GM23338 (cell line): ENCODE measurements at regions not wholly inside any gene's neighbourhood (a gene's known extent, or its start where the extent isn't known, plus 50 kb on each side); places are given as distances from the start of the nearest gene placed in this dataset.

Experiments used
- ATAC-seq: fragments of 200-7000 bp; cut with Tn5 transposase; 3 replicates; pipeline ENCODE4 v1.9.1; 2020
- DNase-seq: peaks from one replicate; pipeline ENCODE4 v3.0.0-alpha.2; 2015; ENCODE audit warnings: low spot score
- H2AFZ ChIP-seq: fragments of 200-600 bp; sonication (generic); 2 replicates; pipeline ENCODE4 v1.8.0; 2016; ENCODE audit warnings: antibody characterized with exemption, mild to moderate bottlenecking, moderate library complexity
- H3F3A ChIP-seq: fragments of 200-600 bp; sonication (generic); replicated peaks from 2 replicates; pipeline ENCODE4 v1.8.0; 2017; ENCODE audit warnings: antibody characterized with exemption, mixed run types, low read depth
- H3K27ac ChIP-seq: fragments of 200-600 bp; sonication (generic); 2 replicates; pipeline ENCODE4 v1.6.1; 2016; ENCODE audit warnings: low read depth
- H3K27me3 ChIP-seq: fragments of 200-600 bp; sonication (generic); 2 replicates; pipeline ENCODE4 v1.8.0; 2016; ENCODE audit warnings: mild to moderate bottlenecking, mixed run types, moderate library complexity; ENCODE audit not compliant: insufficient read depth
- H3K36me3 ChIP-seq: fragments of 200-600 bp; sonication (generic); 2 replicates; pipeline ENCODE4 v1.8.0; 2016; ENCODE audit warnings: mild to moderate bottlenecking; ENCODE audit not compliant: insufficient read depth
- H3K4me1 ChIP-seq: fragments of 200-600 bp; sonication (generic); 2 replicates; pipeline ENCODE4 v1.8.0; 2016; ENCODE audit warnings: mild to moderate bottlenecking, moderate library complexity; ENCODE audit not compliant: insufficient read depth
- H3K4me2 ChIP-seq: fragments of 200-600 bp; sonication (generic); 2 replicates; pipeline ENCODE4 v1.7.1; 2017; ENCODE audit warnings: mixed run types
- H3K4me3 ChIP-seq: fragments of 200-600 bp; sonication (generic); 2 replicates; pipeline ENCODE4 v1.6.1; 2016; ENCODE audit warnings: mixed run types
- H3K79me2 ChIP-seq: fragments of 200-600 bp; sonication (generic); replicated peaks from 2 replicates; pipeline ENCODE4 v1.8.0; 2017; ENCODE audit warnings: mild to moderate bottlenecking; ENCODE audit not compliant: insufficient read depth
- H3K9me2 ChIP-seq: fragments of 200-600 bp; sonication (generic); 2 replicates; pipeline ENCODE4 v1.8.0; 2017; ENCODE audit not compliant: insufficient read depth
- H4K20me1 ChIP-seq: fragments of 200-600 bp; sonication (generic); replicated peaks from 2 replicates; pipeline ENCODE4 v1.8.0; 2017; ENCODE audit warnings: mild to moderate bottlenecking; ENCODE audit not compliant: insufficient read depth
- H3K27ac Mint-ChIP-seq: 2 replicates; pipeline ENCODE4 v1.8.0; 2020; ENCODE audit warnings: inconsistent platforms, mild to moderate bottlenecking, moderate library complexity, mixed read lengths
- H3K27me3 Mint-ChIP-seq: 3 replicates; pipeline ENCODE4 v1.8.0; 2022; ENCODE audit warnings: low read depth, mild to moderate bottlenecking, moderate library complexity, mixed read lengths, inconsistent platforms; ENCODE audit not compliant: insufficient read depth, poor library complexity
- H3K36me3 Mint-ChIP-seq: 3 replicates; pipeline ENCODE4 v1.8.0; 2021; ENCODE audit warnings: low read depth, mild to moderate bottlenecking, inconsistent platforms, moderate library complexity, mixed read lengths
- H3K4me1 Mint-ChIP-seq: 3 replicates; pipeline ENCODE4 v1.8.0; 2020; ENCODE audit warnings: mild to moderate bottlenecking, inconsistent platforms, mixed read lengths
- H3K4me3 Mint-ChIP-seq: 3 replicates; pipeline ENCODE4 v1.8.0; 2021; ENCODE audit warnings: moderate library complexity, mild to moderate bottlenecking, inconsistent platforms, mixed read lengths
- H3K9me3 Mint-ChIP-seq: 3 replicates; pipeline ENCODE4 v1.8.0; 2020; ENCODE audit warnings: moderate library complexity, mild to moderate bottlenecking, inconsistent platforms, mixed read lengths
- CREB1 ChIP-seq: fragments of 250-450 bp; sonication (Bioruptor Pico); IDR thresholded peaks from 2 replicates; pipeline ENCODE4 v1.5.0; 2020; ENCODE audit warnings: low read depth, mild to moderate bottlenecking, moderate library complexity
- ETS1 ChIP-seq: IDR thresholded peaks from 2 replicates; pipeline ENCODE4 v1.6.1; 2016; ENCODE audit warnings: antibody characterized with exemption
- EZH2 ChIP-seq: fragments of 200-600 bp; sonication (generic); IDR thresholded peaks from one replicate; pipeline ENCODE4 v1.8.0; 2017; ENCODE audit warnings: antibody characterized with exemption, mild to moderate bottlenecking, low read depth; ENCODE audit not compliant: unreplicated experiment
- EZH2phosphoT487 ChIP-seq: fragments of 200-600 bp; sonication (generic); IDR thresholded peaks from one replicate; pipeline ENCODE4 v1.8.1; 2018; ENCODE audit warnings: antibody characterized with exemption; ENCODE audit not compliant: unreplicated experiment
- NANOG ChIP-seq: IDR thresholded peaks from 2 replicates; pipeline ENCODE4 v1.6.1; 2016; ENCODE audit warnings: antibody characterized with exemption, borderline replicate concordance
- STAT1 ChIP-seq: IDR thresholded peaks from one replicate; pipeline ENCODE4 v1.6.1; 2016; ENCODE audit warnings: antibody characterized with exemption; ENCODE audit not compliant: unreplicated experiment
- ZNF114 ChIP-seq: fragments of 250-450 bp; sonication (Bioruptor Pico); IDR thresholded peaks from 2 replicates; pipeline ENCODE4 v1.5.0; 2020; ENCODE audit warnings: mild to moderate bottlenecking, moderate library complexity
- ZNF462 ChIP-seq: fragments of 250-450 bp; sonication (Bioruptor Pico); IDR thresholded peaks from 2 replicates; pipeline ENCODE4 v1.5.0; 2020; ENCODE audit warnings: mild to moderate bottlenecking, moderate library complexity

DNA sequence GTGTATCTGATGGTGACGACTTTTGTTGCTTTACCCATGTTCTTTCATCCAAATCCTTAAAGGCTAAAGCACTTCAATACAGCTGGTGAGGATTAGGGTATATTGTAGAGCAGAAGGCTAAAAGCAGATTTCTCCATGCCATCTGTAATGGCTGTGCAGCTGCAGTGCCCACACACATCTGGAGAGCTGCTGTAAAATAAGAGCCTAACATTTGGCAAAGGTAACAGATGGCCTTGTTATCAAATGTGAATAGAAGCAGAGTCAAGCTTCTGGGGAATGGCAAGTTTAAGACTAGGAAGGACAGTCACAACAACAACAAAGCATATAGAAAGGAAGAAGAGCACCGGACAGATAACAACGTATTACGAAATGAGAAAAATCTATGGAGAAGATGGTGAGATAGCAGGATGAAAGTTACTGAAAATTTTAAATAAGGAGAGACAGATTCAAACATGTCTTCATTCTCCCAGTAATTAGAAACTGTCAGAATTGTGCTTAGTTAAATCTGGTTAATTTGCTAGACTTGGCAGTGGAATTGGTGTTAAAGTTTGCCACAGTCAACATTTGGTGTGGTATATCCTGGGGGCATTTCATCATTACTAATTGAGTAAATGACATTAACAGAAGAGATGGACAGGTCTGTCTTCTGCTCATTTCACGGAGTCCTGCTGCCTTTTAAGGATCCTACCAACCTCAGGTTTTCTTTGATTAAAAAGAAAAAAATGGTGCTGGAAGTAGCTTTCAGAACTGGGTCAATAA lies 1093.2 kb downstream of the ADGRL2 start (continued):
- TF ChIP-seq ZNF462, result no peak
- TF ChIP-seq EZH2, result no peak
- TF ChIP-seq NANOG, result no peak
- no peak for TF ChIP-seq CREB1
- TF ChIP-seq EZH2phosphoT487, result no peak
- no peak for TF ChIP-seq ZNF114 (CRISPR knock-in tag)
- no peak for TF ChIP-seq ETS1

- H3K9me3 Mint-ChIP-seq, result no peaks in the 10 kb centered on the region
- no peak overlapping the region for H3K4me3 ChIP-seq
- H3K27ac ChIP-seq, result no peak overlapping the region
- H4K20me1 ChIP-seq, result no peaks in the 10 kb centered on the region
- no peaks in the 10 kb centered on the region for H3K79me2 ChIP-seq
- no peak overlapping the region for H3K4me2 ChIP-seq
- H2AFZ ChIP-seq, result no peak overlapping the region
- no peaks in the 10 kb centered on the region for H3K9me2 ChIP-seq
- no peaks in the 10 kb centered on the region for H3K27me3 Mint-ChIP-seq
- H3K4me3 Mint-ChIP-seq, result no peak overlapping the region
- no peaks in the 10 kb centered on the region for H3K36me3 Mint-ChIP-seq
- H3K4me1 ChIP-seq, result no peaks in the 10 kb centered on the region
- H3K4me1 Mint-ChIP-seq, result no peaks in the 10 kb centered on the region
- H3K27me3 ChIP-seq, result no peaks in the 10 kb centered on the region
- no peak overlapping the region for H3K27ac Mint-ChIP-seq
- H3K36me3 ChIP-seq, result no peaks in the 10 kb centered on the region
- DNase-seq (no peak), ATAC-seq (no peak)
- H3F3A ChIP-seq, result no peaks in the 10 kb centered on the region
- TF ChIP-seq STAT1 (no peak), ETS1 (no peak)
These were observed 1079.8 kb downstream of the ADGRL2 start for GRCh38 chr1:82880506-82880905.
